ENCODE measurements at regions not wholly inside any gene's neighbourhood (a gene's known extent, or its start where the extent isn't known, plus 50 kb on each side); places are given as distances from the start of the nearest gene placed in this dataset.
A peak's percentile ranks its signal among the peaks of the same experiment; 100 is the strongest.

DNA sequence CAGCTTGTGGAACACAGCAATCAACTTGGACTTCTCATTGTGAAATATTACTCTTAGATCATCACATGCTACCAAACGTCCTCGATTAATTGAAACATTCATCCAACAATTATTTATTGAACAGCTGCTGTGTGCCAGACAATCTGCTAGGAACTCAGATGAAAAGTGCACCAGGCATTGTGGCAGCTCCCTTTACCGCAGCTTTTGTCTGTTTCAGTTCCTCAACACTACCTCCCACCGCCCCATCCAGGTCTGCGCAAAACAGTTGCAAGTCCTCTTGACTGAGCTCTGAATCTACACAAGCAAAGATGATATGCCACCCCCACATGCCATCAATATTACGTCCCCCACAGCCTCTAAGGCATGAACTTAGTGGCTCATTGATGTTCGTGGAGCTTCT is 1094.4 kb upstream of the MAP3K7 start:
- Histone ChIP-seq H3K27me3 (ENCODE audit: control insufficient read depth, insufficient read depth, low read length) (no peaks in the 10 kb centered on the region), H3K9ac (ENCODE audit: insufficient read depth, low read length) (no peak overlapping the region), H4K20me1 (ENCODE audit: control insufficient read depth, extremely low read depth, insufficient read depth, low read length) (no peaks in the 10 kb centered on the region), H3K4me1 (ENCODE audit: control insufficient read depth, extremely low read depth, insufficient read depth, low read length) (no peaks in the 10 kb centered on the region), H3K36me3 (ENCODE audit: control insufficient read depth, insufficient read depth, low read length) (no peaks in the 10 kb centered on the region), H3K4me2 (ENCODE audit: extremely low read depth, insufficient read depth, low read length) (no peak overlapping the region), H3K4me3 (replicated peaks in 1 of 4; ENCODE audit: control extremely low read depth in 1 of 4, insufficient read depth in 1 of 4, low read depth in 3 of 4, low read length in 4 of 4) (no peak overlapping the region), H3K79me2 (ENCODE audit: control insufficient read depth, insufficient read depth, low read length) (no peaks in the 10 kb centered on the region), H3K27ac (ENCODE audit: insufficient read depth, low read length) (no peak overlapping the region), H2AFZ (ENCODE audit: low read length) (no peak overlapping the region), H3K9me3 (ENCODE audit: control insufficient read depth, insufficient read depth, low read depth, low read length) (no peaks in the 10 kb centered on the region)
- TF ChIP-seq, protein P1, sequence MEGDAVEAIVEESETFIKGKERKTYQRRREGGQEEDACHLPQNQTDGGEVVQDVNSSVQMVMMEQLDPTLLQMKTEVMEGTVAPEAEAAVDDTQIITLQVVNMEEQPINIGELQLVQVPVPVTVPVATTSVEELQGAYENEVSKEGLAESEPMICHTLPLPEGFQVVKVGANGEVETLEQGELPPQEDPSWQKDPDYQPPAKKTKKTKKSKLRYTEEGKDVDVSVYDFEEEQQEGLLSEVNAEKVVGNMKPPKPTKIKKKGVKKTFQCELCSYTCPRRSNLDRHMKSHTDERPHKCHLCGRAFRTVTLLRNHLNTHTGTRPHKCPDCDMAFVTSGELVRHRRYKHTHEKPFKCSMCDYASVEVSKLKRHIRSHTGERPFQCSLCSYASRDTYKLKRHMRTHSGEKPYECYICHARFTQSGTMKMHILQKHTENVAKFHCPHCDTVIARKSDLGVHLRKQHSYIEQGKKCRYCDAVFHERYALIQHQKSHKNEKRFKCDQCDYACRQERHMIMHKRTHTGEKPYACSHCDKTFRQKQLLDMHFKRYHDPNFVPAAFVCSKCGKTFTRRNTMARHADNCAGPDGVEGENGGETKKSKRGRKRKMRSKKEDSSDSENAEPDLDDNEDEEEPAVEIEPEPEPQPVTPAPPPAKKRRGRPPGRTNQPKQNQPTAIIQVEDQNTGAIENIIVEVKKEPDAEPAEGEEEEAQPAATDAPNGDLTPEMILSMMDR (conservative IDR thresholded peaks at IDR 0.05 in 1 of 2, IDR thresholded peaks at IDR 0.05 in 1 of 2; ENCODE audit: low read depth in 1 of 2, low read length in 2 of 2): no peak
- TF ChIP-seq EZH2 (IDR thresholded peaks at IDR 0.05; ENCODE audit: low read length, missing control alignments): no peak
- DNase-seq (ENCODE audit: low read depth in 2 of 2): no peak

DNA sequence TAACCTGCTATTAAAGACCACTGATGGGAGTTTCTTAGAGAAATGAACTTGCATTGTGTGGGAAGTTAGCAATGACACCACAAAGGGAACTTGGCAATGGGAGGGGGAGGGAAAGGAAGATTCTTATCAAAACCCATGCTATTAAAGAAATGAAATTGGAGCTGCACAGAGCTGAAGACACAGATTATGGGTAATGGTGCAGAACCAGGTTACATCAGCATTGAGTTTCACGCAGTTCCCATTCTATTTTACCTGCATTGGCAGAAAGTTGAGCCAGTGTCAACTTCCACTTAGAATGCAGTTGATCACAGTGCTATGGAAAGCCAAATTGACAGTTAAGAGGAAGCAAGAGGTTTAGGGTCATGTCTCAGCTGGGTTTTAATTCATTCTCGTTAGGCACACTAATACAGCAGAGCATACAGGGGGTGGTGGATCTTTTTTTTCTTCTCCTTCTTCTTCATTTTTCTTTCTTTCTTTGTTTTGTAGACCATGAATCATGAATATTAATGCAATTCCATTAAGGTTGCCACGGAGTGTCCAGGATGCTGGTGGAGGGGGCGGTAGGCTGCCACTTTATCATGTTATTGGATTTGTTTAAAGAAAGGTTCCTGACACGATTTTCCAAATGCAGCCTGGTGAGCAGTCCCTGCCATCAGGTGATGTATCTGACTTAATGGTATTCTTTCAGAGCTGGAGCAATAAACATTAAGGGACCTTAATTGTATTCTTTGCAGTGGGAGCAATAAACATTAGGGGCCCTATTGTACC is 1092.0 kb upstream of the MAP3K7 start:
- TF ChIP-seq, protein P1 (conservative IDR thresholded peaks at IDR 0.05 in 1 of 2, IDR thresholded peaks at IDR 0.05 in 1 of 2; ENCODE audit: low read depth in 1 of 2, low read length in 2 of 2): no peak
- TF ChIP-seq EZH2 (IDR thresholded peaks at IDR 0.05; ENCODE audit: low read length, missing control alignments): no peak
- Histone ChIP-seq H3K4me3 (replicated peaks in 1 of 4; ENCODE audit: control extremely low read depth in 1 of 4, insufficient read depth in 1 of 4, low read depth in 3 of 4, low read length in 4 of 4) (no peak overlapping the region), H4K20me1 (ENCODE audit: control insufficient read depth, extremely low read depth, insufficient read depth, low read length) (no peaks in the 10 kb centered on the region), H3K4me1 (ENCODE audit: control insufficient read depth, extremely low read depth, insufficient read depth, low read length) (no peaks in the 10 kb centered on the region), H3K79me2 (ENCODE audit: control insufficient read depth, insufficient read depth, low read length) (no peaks in the 10 kb centered on the region), H3K9me3 (ENCODE audit: control insufficient read depth, insufficient read depth, low read depth, low read length) (no peaks in the 10 kb centered on the region), H3K36me3 (ENCODE audit: control insufficient read depth, insufficient read depth, low read length) (no peaks in the 10 kb centered on the region), H3K27me3 (ENCODE audit: control insufficient read depth, insufficient read depth, low read length) (no peaks in the 10 kb centered on the region), H3K9ac (ENCODE audit: insufficient read depth, low read length) (no peak overlapping the region), H3K4me2 (ENCODE audit: extremely low read depth, insufficient read depth, low read length) (no peak overlapping the region), H2AFZ (ENCODE audit: low read length) (no peak overlapping the region), H3K27ac (ENCODE audit: insufficient read depth, low read length) (no peak overlapping the region)
- DNase-seq (ENCODE audit: low read depth in 2 of 2): no peak

DNA sequence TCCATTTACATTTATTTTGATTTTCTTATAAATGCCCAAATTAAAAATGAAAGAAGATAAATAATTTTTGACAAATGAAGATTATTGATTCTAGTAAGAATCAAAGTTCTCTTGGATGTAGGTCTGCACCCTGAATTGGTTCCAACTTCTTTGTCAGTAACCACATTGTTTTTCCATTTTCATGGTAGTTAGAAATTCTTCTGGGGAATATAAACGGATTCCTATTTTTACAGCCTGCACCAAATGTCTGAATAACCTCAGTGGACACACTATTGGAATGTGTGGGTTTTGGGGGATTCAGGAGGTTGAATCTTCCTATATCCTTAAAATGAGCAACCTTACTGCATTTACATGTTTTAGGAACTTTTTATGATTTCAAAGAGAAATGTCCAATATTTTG is 1085.3 kb upstream of the MAP3K7 start:
- Histone ChIP-seq H2AFZ (ENCODE audit: low read length) (no peak overlapping the region), H3K79me2 (ENCODE audit: control insufficient read depth, insufficient read depth, low read length) (no peaks in the 10 kb centered on the region), H3K36me3 (ENCODE audit: control insufficient read depth, insufficient read depth, low read length) (no peaks in the 10 kb centered on the region), H3K9me3 (ENCODE audit: control insufficient read depth, insufficient read depth, low read depth, low read length) (no peaks in the 10 kb centered on the region), H3K27me3 (ENCODE audit: control insufficient read depth, insufficient read depth, low read length) (no peaks in the 10 kb centered on the region), H3K9ac (ENCODE audit: insufficient read depth, low read length) (no peak overlapping the region), H3K4me1 (ENCODE audit: control insufficient read depth, extremely low read depth, insufficient read depth, low read length) (no peaks in the 10 kb centered on the region), H3K4me3 (replicated peaks in 1 of 4; ENCODE audit: control extremely low read depth in 1 of 4, insufficient read depth in 1 of 4, low read depth in 3 of 4, low read length in 4 of 4) (no peak overlapping the region), H4K20me1 (ENCODE audit: control insufficient read depth, extremely low read depth, insufficient read depth, low read length) (no peaks in the 10 kb centered on the region), H3K4me2 (ENCODE audit: extremely low read depth, insufficient read depth, low read length) (no peak overlapping the region), H3K27ac (ENCODE audit: insufficient read depth, low read length) (no peak overlapping the region)
- no peak for TF ChIP-seq EZH2 (IDR thresholded peaks at IDR 0.05; ENCODE audit: low read length, missing control alignments)
- TF ChIP-seq, protein P1 (conservative IDR thresholded peaks at IDR 0.05 in 1 of 2, IDR thresholded peaks at IDR 0.05 in 1 of 2; ENCODE audit: low read depth in 1 of 2, low read length in 2 of 2): no peak
- DNase-seq (ENCODE audit: low read depth in 2 of 2): peak in 1 of 2 donors; percentile 47

All from fibroblast of lung (primary cell).